ENCODE measurements at regions not wholly inside any gene's neighbourhood (a gene's known extent, or its start where the extent isn't known, plus 50 kb on each side); places are given as distances from the start of the nearest gene placed in this dataset.

- Histone ChIP-seq H3K79me2 (ENCODE audit: control insufficient read depth, insufficient read depth, low read length) (no peaks in the 10 kb centered on the region), H3K9me3 (replicated peaks; ENCODE audit: control insufficient read depth, insufficient read depth, low read length) (peaks cover 10% of the 10 kb centered on the region), H3K4me3 (replicated peaks in 1 of 3; ENCODE audit: insufficient read depth in 1 of 3, low read depth in 1 of 3, low read length in 3 of 3) (no peak overlapping the region), H3K9me1 (replicated peaks; ENCODE audit: control insufficient read depth, extremely low read depth, insufficient read depth, low read length) (no peaks in the 10 kb centered on the region), H3K4me2 (ENCODE audit: insufficient read depth, low read length) (no peak overlapping the region), H3K27ac (ENCODE audit: insufficient read depth, low read depth, low read length) (no peak overlapping the region), H4K20me1 (replicated peaks; ENCODE audit: control insufficient read depth, extremely low read depth, insufficient read depth, low read length) (no peaks in the 10 kb centered on the region), H3K9ac (replicated peaks; ENCODE audit: extremely low read depth, insufficient read depth, low read length) (no peak overlapping the region), H3K36me3 (ENCODE audit: control insufficient read depth in 2 of 2, extremely low read depth in 1 of 2, insufficient read depth in 2 of 2, low read length in 2 of 2) (no peaks in the 10 kb centered on the region), H3K27me3 (ENCODE audit: control insufficient read depth in 2 of 2, insufficient read depth in 2 of 2, low read length in 2 of 2) (no peaks in the 10 kb centered on the region), H3K4me1 (ENCODE audit: control insufficient read depth, extremely low read depth, insufficient read depth, low read length) (no peaks in the 10 kb centered on the region), H2AFZ (ENCODE audit: low read depth, low read length) (no peak overlapping the region)
- no peak for TF ChIP-seq POLR2A (IDR thresholded peaks at IDR 0.05; ENCODE audit: low read depth, low read length)
- FAIRE-seq (no peak), DNase-seq (ENCODE audit: low read depth, low spot score) (no peak)
- intact Hi-C loops (cut with micrococcal nuclease) (no loop called here), dilution Hi-C loops (cut with MboI; ENCODE audit: extremely low pct_ligation_motif_present, low sequenced_read_pairs) (no loop called here)
- CTCF ChIA-PET, result no interaction called here
- POLR2A ChIA-PET, result no interaction called here
- no TSS peak for BruUV-seq (replicated peaks)
Observed at GRCh38 chr16:6888531-6888930, 444.1 kb upstream of the RBFOX1 start.

GRCh38 chr16:6884002-6884401 lies 448.6 kb upstream of the RBFOX1 start:
- FAIRE-seq, result no peak
- peaks cover 8% of the 10 kb centered on the region for H3K9me3 ChIP-seq (replicated peaks; ENCODE audit: control insufficient read depth, insufficient read depth, low read length)
- H3K79me2 ChIP-seq (ENCODE audit: control insufficient read depth, insufficient read depth, low read length), result no peaks in the 10 kb centered on the region
- no TSS peak for BruUV-seq (replicated peaks)
- H3K27me3 ChIP-seq (ENCODE audit: control insufficient read depth in 2 of 2, insufficient read depth in 2 of 2, low read length in 2 of 2), result no peaks in the 10 kb centered on the region
- no peaks in the 10 kb centered on the region for H3K36me3 ChIP-seq (ENCODE audit: control insufficient read depth in 2 of 2, extremely low read depth in 1 of 2, insufficient read depth in 2 of 2, low read length in 2 of 2)
- TF ChIP-seq GATA2 (IDR thresholded peaks at IDR 0.05; ENCODE audit: insufficient read depth, insufficient read length, low read depth, low read length), result no peak
- TF ChIP-seq MAX (IDR thresholded peaks at IDR 0.05; ENCODE audit: insufficient read depth, insufficient read length), result no peak
- TF ChIP-seq JUN (IDR thresholded peaks at IDR 0.05; ENCODE audit: borderline replicate concordance, insufficient read depth, insufficient read length, low read depth), result no peak
- no peak for TF ChIP-seq MYC (IDR thresholded peaks at IDR 0.05; ENCODE audit: low read depth, low read length)
- TF ChIP-seq EZH2 (IDR thresholded peaks at IDR 0.05; ENCODE audit: borderline replicate concordance, low read depth, low read length, severe bottlenecking), result no peak
- no peak for TF ChIP-seq POLR2A (IDR thresholded peaks at IDR 0.05; ENCODE audit: low read depth, low read length)
- TF ChIP-seq POLR2AphosphoS5 (IDR thresholded peaks at IDR 0.05; ENCODE audit: insufficient read depth, low read depth, low read length), result no peak
- no peak for TF ChIP-seq FOS (IDR thresholded peaks at IDR 0.05; ENCODE audit: borderline replicate concordance, insufficient read depth, low read length)
- no peak for TF ChIP-seq CTCF (IDR thresholded peaks at IDR 0.05; ENCODE audit: extremely low read depth in 1 of 2, insufficient read depth in 1 of 2, low read depth in 1 of 2, low read length in 2 of 2)
- no peak overlapping the region for H3K27ac ChIP-seq (ENCODE audit: insufficient read depth, low read depth, low read length)
- no peak overlapping the region for H2AFZ ChIP-seq (ENCODE audit: low read depth, low read length)
- no peak overlapping the region for H3K9ac ChIP-seq (replicated peaks; ENCODE audit: extremely low read depth, insufficient read depth, low read length)
- no peaks in the 10 kb centered on the region for H3K4me1 ChIP-seq (ENCODE audit: control insufficient read depth, extremely low read depth, insufficient read depth, low read length)
- no peaks in the 10 kb centered on the region for H4K20me1 ChIP-seq (replicated peaks; ENCODE audit: control insufficient read depth, extremely low read depth, insufficient read depth, low read length)
- dilution Hi-C loops (cut with MboI; ENCODE audit: extremely low pct_ligation_motif_present, low sequenced_read_pairs) (no loop called here), intact Hi-C loops (cut with micrococcal nuclease) (no loop called here)
- ChIA-PET POLR2A (no interaction called here), CTCF (no interaction called here)
- H3K4me3 ChIP-seq (replicated peaks in 1 of 3; ENCODE audit: insufficient read depth in 1 of 3, low read depth in 1 of 3, low read length in 3 of 3), result no peak overlapping the region
- H3K9me1 ChIP-seq (replicated peaks; ENCODE audit: control insufficient read depth, extremely low read depth, insufficient read depth, low read length), result no peaks in the 10 kb centered on the region
- no peak for DNase-seq (ENCODE audit: low read depth, low spot score)
- H3K4me2 ChIP-seq (ENCODE audit: insufficient read depth, low read length), result no peak overlapping the region
